Adrenal gland (tissue), 9 donors: ENCODE measurements at regions not wholly inside any gene's neighbourhood (a gene's known extent, or its start where the extent isn't known, plus 50 kb on each side); places are given as distances from the start of the nearest gene placed in this dataset.

Source experiments
- DNase-seq, 7 donors: peaks; one replicate each; pipeline ENCODE4 v3.0.0-alpha.2; 2019 to 2020
- H3K27ac ChIP-seq, 5 donors: fragments of 200-600 bp; sonication (generic) in 4 of 5; 1 replicate in 3 of 5; 2 replicates in 2 of 5; pipeline versions ENCODE4 v1.5.1 to v1.8.0; 2016 to 2020; ENCODE audit warnings: mild to moderate bottlenecking in 1 of 5
- H3K27me3 ChIP-seq: fragments of 200-600 bp; 2 replicates; pipeline ENCODE4 v1.8.0; 2021
- H3K36me3 ChIP-seq, 2 donors: fragments of 200-600 bp; replicated peaks in 1 of 2; 1 replicate in 1 of 2; 2 replicates in 1 of 2; pipeline versions ENCODE4 v1.5.1 to v1.8.0; 2018 to 2022
- H3K4me1 ChIP-seq, 2 donors: fragments of 200-600 bp; replicated peaks in 1 of 2; 1 replicate in 1 of 2; 2 replicates in 1 of 2; pipeline versions ENCODE4 v1.5.1 to v1.8.0; 2018 to 2021
- H3K4me3 ChIP-seq, 4 donors: fragments of 200-600 bp; sonication (generic) in 3 of 4; one replicate each; pipeline ENCODE4 v1.5.1; 2016 to 2018
- H3K9me3 ChIP-seq, 3 donors: fragments of 200-600 bp; sonication (generic) in 1 of 3; replicated peaks in 1 of 3; 1 replicate in 2 of 3; 2 replicates in 1 of 3; pipeline versions ENCODE4 v1.5.1 to v1.8.0; 2016 to 2021
- CTCF ChIP-seq, 6 experiments: fragments of 450-650 bp in 4 of 6; fragments of 200-600 bp in 2 of 6; sonication (generic) in 1 of 6; IDR thresholded peaks; 1 replicate in 5 of 6; 2 replicates in 1 of 6; pipeline versions ENCODE4 v1.5.1 to v1.8.0; 2016 to 2021; ENCODE audit warnings: antibody characterized with exemption in 6 of 6, mild to moderate bottlenecking in 2 of 6, moderate library complexity in 1 of 6
- POLR2A ChIP-seq, 2 donors: fragments of 450-650 bp; IDR thresholded peaks; one replicate each; pipeline ENCODE4 v1.6.1; 2017; ENCODE audit warnings: antibody characterized with exemption in 2 of 2, mild to moderate bottlenecking in 2 of 2, moderate library complexity in 1 of 2
- WGBS, 4 donors: extraction: QIAGEN DNeasy Blood & Tissue Kit in 2 of 4; methylation state at CpG; one replicate each; pipeline versions ENCODE4 v1.1.5 to v1.1.7; 2013 to 2017; 5-methylcytosine and 5-hydroxymethylcytosine counted together
- intact Hi-C, 2 donors: fragments of 100-400 bp; cut with DNase I; formaldehyde crosslinking; loops; one replicate each; pipeline versions ENCODE4 v1.14.1 to v1.15.0; 2022 to 2023
- donor health status: healthy with polysubstance abuse.
- donor health status: Bipolar disorder and iron deficiency.
- donor health status: DM: yes; HTN: yes; CAD: no.
- donor health status: DM: no; HTN: no; CAD: no.
- donor health status: DM: no; HTN: no; CAD: no.

GRCh38 chr13:58597552-58597951, 966.0 kb downstream of the PCDH17 start:
- no peaks in the 10 kb centered on the region for H3K4me1 ChIP-seq
- 72 to 92% (median 79%) methylated on average over 2 of the region's 2 CpGs for WGBS, 4 donors

GRCh38 chr13:58598241-58598640, 966.7 kb downstream of the PCDH17 start:
- WGBS, 4 donors: 67 to 93% (median 77%) methylated on average over 2 of the region's 2 CpGs
- H3K27ac ChIP-seq: no peak overlapping the region
- intact Hi-C loops: no loop called here
- no peaks in the 10 kb centered on the region for H3K27me3 ChIP-seq
- no peak overlapping the region for H3K4me3 ChIP-seq
- H3K36me3 ChIP-seq: no peaks in the 10 kb centered on the region
- no peak for DNase-seq
- H3K9me3 ChIP-seq: no peaks in the 10 kb centered on the region
- no peaks in the 10 kb centered on the region for H3K4me1 ChIP-seq
- no peak for TF ChIP-seq CTCF (IDR thresholded peaks at IDR 0.05)
- no peak for TF ChIP-seq POLR2A (IDR thresholded peaks at IDR 0.05)

More at GRCh38 chr13:58597552-58597951, 966.0 kb downstream of the PCDH17 start:
- intact Hi-C loops: no loop called here
- Histone ChIP-seq H3K4me3 (no peak overlapping the region), H3K27ac (no peak overlapping the region), H3K27me3 (no peaks in the 10 kb centered on the region), H3K36me3 (no peaks in the 10 kb centered on the region), H3K9me3 (no peaks in the 10 kb centered on the region)
- no peak for DNase-seq
- TF ChIP-seq CTCF (IDR thresholded peaks at IDR 0.05) (no peak), POLR2A (IDR thresholded peaks at IDR 0.05) (no peak)

GRCh38 chr13:58611117-58611516, 979.6 kb downstream of the PCDH17 start:
- DNase-seq: no peak
- H3K27ac ChIP-seq: no peak overlapping the region
- WGBS, 4 donors: 87 to 92% (median 92%) methylated on average over 11 of the region's 11 CpGs
- intact Hi-C loops: no loop called here
- no peaks in the 10 kb centered on the region for H3K27me3 ChIP-seq
- no peak overlapping the region for H3K4me3 ChIP-seq
- no peak for TF ChIP-seq CTCF (IDR thresholded peaks at IDR 0.05)
- no peak for TF ChIP-seq POLR2A (IDR thresholded peaks at IDR 0.05)
- no peaks in the 10 kb centered on the region for H3K36me3 ChIP-seq
- no peaks in the 10 kb centered on the region for H3K9me3 ChIP-seq
- H3K4me1 ChIP-seq: no peaks in the 10 kb centered on the region

- 62 to 71% (median 64%) methylated on average over 3 of the region's 3 CpGs for WGBS, 4 donors
- Histone ChIP-seq H3K27ac (no peak overlapping the region), H3K9me3 (no peaks in the 10 kb centered on the region), H3K4me3 (no peak overlapping the region), H3K36me3 (no peaks in the 10 kb centered on the region), H3K27me3 (no peaks in the 10 kb centered on the region), H3K4me1 (no peaks in the 10 kb centered on the region)
- TF ChIP-seq CTCF (IDR thresholded peaks at IDR 0.05) (no peak), POLR2A (IDR thresholded peaks at IDR 0.05) (no peak)
- intact Hi-C loops: no loop called here
- DNase-seq: no peak
Observed at GRCh38 chr13:58617880-58618665, 986.5 kb downstream of the PCDH17 start.
